Fibroblast of the conjunctiva (primary cell): ENCODE measurements at regions not wholly inside any gene's neighbourhood (a gene's known extent, or its start where the extent isn't known, plus 50 kb on each side); places are given as distances from the start of the nearest gene placed in this dataset.

ENCODE experiments used
- DNase-seq: peaks from one replicate; pipeline ENCODE4 v3.0.0-alpha.2; 2010; ENCODE audit warnings: low read depth

- no peak for DNase-seq
Observed at GRCh38 chr3:72299823-72300222, 514.9 kb upstream of the PROK2 start.

GRCh38 chr3:72299321-72299802 lies 514.4 kb upstream of the PROK2 start:
- DNase-seq, result no peak

GRCh38 chr3:72298201-72299152 lies 513.5 kb upstream of the PROK2 start:
- no peak for DNase-seq

- no peak for DNase-seq
Observed at GRCh38 chr3:72297481-72297880, 512.5 kb upstream of the PROK2 start.

- DNase-seq, result no peak
Observed at GRCh38 chr3:72296477-72297111, 511.6 kb upstream of the PROK2 start.

GRCh38 chr3:72295962-72296450 lies 511.1 kb upstream of the PROK2 start:
- no peak for DNase-seq

GRCh38 chr3:72295276-72295961 lies 510.5 kb upstream of the PROK2 start:
- no peak for DNase-seq

- no peak for DNase-seq
Observed at GRCh38 chr3:72290859-72291638, 506.1 kb upstream of the PROK2 start.

- DNase-seq, result no peak
Observed at GRCh38 chr3:72289692-72290071, 504.7 kb upstream of the PROK2 start.

- DNase-seq, result no peak
Observed at GRCh38 chr3:72288955-72289691, 504.2 kb upstream of the PROK2 start.

- DNase-seq, result no peak
Observed at GRCh38 chr3:72287956-72288355, 503.0 kb upstream of the PROK2 start.

GRCh38 chr3:72285502-72285901 lies 500.6 kb upstream of the PROK2 start:
- DNase-seq, result no peak

GRCh38 chr3:72284471-72284870 lies 499.5 kb upstream of the PROK2 start:
- DNase-seq, result no peak

GRCh38 chr3:72282918-72283317 lies 498.0 kb upstream of the PROK2 start:
- DNase-seq, result no peak

- DNase-seq, result no peak
Observed at GRCh38 chr3:72281551-72281950, 496.6 kb upstream of the PROK2 start.

GRCh38 chr3:72280876-72281275 lies 495.9 kb upstream of the PROK2 start:
- DNase-seq, result no peak

GRCh38 chr3:72279631-72280041 lies 494.7 kb upstream of the PROK2 start:
- no peak for DNase-seq

GRCh38 chr3:72279068-72279604 lies 494.2 kb upstream of the PROK2 start:
- no peak for DNase-seq

- no peak for DNase-seq
Observed at GRCh38 chr3:72278349-72279067, 493.6 kb upstream of the PROK2 start.

GRCh38 chr3:72277710-72278109 lies 492.8 kb upstream of the PROK2 start:
- DNase-seq, result no peak
